CD4-positive, alpha-beta T cell treated with Interleukin-15 for 1 hour (primary cell): ENCODE measurements at regions not wholly inside any gene's neighbourhood (a gene's known extent, or its start where the extent isn't known, plus 50 kb on each side); places are given as distances from the start of the nearest gene placed in this dataset.
A peak's percentile ranks its signal among the peaks of the same experiment; 100 is the strongest.

ENCODE experiments used
- DNase-seq: peaks from one replicate; pipeline ENCODE4 v3.0.0-alpha.2; 2020

DNA sequence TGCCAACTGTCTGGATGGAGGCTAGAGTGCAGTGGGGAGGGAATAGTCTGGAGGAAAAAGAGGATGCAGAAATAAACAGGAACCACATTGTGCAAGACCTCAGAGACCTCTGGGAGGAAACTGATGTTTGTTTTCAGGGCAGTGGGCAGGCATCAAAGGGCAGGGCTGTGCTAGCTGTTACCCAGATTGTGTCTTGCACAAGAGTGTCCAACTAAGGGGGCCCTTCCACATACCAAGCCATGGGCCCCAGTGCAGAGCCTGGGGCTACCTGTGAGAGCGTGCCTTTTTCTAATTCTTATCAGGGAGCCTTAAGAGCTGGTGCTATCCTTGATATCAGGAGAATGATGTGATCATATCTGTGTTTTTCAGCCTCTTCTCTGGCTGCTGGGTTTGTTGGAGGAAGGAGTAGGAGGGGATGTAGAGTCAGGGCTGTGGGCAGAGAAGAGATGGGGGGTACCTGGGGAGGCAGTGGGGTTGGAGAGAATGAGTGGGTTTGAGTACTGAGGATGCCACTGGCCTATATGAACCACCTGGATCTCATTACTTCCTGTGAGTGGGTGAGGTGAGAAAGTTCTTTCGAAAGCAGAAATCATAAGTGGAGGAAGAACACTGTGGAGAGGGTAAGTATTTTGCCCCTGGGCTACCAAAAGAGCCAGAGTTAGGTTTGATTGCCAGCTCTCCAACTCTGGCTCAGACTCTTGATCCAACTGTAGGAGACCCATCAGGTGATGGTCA lies 259.2 kb upstream of the CRY1 start:
- no peak for DNase-seq

DNA sequence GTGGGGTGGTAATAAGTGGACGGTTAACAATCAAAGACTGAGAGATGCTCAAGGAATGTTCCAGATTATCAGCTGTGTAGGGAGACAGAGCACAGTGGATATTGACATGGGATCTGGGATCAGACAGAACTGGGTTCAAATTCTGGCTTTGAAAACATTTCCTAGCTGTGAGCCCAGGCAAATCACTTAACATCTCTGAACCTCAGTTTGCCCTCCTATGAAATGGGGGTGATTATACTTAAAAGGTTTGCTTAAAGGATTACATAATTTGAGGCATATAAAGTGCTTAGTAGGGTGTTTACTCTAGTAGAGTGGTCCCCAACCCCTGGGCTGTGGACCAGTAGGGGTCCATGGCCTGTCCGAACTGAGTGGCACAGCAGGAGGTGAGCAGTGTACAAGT lies 260.0 kb upstream of the CRY1 start:
- no peak for DNase-seq

DNA sequence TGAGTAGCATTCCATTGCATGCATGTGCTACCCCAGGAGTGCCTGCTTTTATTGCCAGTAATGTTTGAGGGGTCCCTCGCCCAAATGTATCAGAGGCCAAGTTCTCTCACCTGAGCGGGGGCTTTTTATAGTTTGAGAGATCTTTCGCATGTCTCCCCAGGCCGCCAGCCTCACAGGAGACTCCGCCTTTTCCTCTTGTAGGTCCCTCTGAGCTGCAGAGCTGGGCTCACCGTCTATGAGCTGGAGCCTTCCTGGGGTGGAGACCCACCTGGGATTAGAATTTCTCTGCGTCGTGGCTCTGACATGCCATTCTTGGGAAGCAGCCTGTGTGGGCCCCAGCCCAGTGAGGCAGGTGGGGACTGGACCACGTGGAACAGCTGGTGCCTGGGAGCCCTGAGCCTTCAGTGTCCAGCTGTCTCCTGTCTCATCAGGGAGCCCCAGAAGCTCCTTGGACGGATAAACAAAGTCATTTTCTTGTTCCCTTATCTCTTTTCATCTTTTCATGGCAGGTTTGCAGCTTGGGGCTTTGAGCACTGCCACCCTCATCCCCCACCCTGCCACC lies 261.7 kb upstream of the CRY1 start:
- no peak for DNase-seq

DNA sequence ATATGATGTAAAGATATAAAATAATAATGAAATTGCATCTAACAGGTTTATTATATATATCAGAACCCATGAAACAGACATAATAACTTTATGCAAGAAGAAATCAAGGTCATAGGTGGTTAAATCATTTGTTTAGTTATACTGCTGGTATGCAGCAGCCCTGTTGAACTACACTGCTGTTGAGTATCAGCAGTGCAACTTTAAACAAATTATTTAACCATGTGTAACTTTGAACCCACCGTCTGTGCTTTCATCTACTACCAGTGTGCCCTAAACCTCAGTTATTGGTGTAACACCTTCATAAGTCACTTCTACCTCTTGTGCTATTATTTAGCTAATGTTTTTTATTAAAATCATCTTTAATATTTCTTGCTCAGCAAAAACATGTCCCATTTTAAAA lies 262.3 kb upstream of the CRY1 start:
- no peak for DNase-seq

DNA sequence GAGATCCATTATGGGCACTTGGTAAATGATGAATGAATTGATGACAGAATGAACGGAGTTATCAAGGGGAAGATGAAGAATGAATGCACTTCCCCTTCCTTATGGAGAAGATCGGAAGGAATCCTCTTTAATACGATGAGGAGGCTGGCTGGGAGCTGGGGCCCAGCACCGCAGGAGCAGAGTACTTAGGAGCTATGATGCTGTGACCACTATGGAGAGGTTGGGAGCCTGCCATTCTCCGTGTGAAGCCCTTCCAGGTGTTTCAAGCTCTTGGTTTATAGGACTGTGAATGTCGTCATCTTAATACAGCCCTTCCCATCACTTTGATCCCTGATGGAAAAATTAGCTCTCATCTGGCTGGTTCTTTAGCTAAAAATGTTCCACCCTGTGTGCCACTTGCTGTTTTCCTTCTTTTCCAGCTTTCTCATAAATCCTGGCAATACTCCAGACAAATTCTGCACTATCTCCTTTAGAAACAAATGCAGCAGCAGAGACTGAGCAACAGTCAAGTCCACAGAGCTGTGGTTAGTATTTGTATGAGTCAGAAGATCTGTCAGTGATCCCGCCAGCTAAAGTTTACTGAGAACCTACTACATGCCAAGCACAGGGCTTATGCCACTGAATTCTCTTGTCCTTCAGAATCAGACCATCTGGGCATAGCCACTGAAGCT lies 263.1 kb upstream of the CRY1 start:
- no peak for DNase-seq

DNA sequence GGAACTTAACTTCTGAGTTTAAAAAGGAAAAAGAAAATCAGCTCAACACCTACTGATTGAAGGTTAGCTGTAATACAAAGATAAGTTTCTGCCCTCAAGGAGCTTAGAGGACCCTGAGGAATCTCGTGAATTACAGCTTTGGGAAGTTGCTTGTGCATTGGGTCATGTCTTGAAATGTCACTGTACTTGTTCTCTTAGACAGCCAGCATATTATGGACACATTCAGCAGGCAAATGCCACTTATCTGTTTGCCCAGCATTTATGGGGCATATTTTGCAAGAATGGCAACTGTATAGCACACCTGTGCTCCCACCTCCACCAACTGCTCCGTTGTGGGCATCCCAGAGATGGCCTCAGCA lies 263.6 kb upstream of the CRY1 start:
- no peak for DNase-seq

DNA sequence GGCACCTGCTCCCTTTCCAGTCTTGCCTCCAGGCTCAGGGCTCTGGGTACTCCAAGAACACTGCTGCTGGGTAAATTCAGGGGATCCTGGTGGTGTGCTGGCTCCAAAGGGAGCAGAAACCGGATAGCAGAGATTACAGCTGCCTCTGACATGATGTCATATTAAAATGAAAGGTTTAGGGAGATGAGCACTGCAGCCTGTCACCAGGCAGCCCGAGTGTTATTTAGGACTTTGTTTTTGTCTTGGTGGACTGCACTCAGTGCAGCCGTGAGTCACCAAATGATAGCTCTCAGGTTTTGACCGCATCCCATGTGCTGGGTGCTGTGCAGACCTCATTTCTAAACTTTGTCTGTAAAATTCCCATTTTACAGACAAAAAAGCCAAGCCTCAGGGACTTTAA lies 266.0 kb upstream of the CRY1 start:
- DNase-seq = no peak

DNA sequence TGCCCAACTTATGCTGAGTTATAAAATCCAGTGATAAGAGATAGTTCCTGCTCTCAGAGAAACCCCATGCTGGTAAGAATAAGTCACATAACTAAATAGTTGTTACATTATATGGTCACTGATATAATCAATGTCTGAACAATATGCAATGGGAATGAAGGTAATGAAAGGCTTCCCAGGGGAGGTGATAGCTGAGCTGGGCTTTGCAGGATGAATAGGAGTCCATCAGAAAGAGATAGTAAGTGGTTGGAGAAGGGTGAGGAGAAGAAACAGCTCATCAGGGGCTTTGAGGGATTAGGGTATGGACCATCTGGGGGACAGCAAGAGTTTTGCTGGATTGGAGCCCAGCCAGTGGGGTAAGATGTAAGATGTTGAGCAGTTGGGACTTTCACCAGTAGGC lies 266.7 kb upstream of the CRY1 start:
- DNase-seq = no peak

DNA sequence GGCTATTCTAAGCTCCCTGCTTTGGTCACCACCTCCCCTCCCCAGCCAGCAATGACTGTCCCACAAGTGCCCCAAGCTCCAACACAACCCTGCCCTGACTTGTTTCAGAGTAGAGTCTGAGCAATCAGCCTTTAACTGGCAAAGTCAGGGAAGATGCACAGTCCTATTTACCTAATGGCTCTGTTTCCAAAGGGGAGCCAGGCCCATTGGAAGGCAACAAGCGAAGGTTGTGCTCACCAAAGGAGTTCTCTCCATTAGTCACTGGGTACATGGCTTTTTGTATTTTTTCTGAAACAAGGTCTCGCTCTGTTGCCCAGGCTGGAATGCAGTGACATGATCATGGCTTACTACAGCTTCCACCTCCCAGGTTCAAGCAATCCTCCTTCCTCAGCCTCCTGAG lies 267.1 kb upstream of the CRY1 start:
- no peak for DNase-seq

DNA sequence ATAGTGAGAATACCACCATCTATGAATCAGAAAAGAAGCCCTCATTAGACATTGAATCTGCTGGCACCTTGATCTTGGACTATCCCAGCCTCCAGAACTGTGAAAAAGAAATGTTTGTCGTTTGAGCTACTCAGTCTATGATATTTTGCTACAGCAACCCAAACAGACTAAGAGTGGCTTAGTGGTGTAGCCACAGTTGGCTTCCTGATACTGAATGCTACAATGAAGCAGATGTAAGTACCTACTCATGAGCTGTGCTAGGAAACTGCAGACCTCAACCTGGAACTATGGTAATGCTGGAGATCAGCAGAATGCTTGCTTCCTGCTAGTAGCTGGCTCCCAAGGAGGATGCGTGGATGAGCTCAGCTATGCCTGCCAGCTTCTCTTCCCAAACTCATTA lies 268.6 kb upstream of the CRY1 start:
- DNase-seq = no peak

DNA sequence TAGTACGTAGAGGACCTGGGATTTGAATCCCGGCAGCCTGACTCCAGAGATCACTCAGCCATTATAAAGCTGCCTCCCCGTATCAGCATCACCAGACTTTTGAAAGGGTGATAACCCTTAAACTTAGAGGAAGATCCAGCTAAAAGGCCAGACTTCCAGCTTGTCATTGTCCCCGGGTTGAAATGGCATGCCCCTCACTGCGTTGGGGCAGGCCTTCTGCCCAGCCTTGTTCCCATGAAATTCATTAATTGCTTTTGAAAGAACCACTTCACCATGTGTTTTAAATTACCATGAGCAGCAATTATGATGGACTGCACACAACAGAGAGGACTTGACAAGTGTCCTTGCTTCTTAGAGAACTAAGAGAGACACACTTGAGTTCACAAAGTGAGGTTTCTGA lies 269.6 kb upstream of the CRY1 start:
- DNase-seq = no peak

DNA sequence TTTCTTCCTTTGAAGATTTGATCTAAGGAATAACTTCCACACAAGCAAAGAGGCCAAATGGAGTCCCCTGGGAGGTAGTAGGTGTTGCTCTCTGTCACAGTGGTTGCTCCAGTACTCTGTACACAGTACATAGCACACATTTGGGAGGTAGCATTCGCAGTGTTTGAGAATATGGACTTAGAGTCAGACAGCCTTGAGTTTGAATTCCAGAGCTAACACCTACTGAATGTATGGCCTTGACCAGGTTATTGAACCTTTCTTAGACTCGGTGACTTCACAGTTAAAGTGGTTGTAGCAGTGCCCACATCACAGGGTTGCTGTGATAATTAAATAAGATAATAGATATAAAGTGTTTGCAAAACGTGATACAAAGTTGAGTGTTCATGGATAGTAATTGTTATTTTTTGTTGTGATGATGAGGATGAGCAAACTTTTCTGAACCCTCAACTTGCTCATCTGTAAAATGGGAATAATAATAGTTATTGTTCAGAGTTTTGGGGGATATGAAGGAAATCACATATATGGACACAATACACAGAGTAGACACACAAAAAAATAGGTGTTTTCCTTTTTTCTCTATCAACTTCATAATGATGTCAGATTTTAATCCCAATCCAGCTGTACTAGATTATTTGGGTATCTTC lies 271.6 kb upstream of the CRY1 start:
- no peak for DNase-seq

DNA sequence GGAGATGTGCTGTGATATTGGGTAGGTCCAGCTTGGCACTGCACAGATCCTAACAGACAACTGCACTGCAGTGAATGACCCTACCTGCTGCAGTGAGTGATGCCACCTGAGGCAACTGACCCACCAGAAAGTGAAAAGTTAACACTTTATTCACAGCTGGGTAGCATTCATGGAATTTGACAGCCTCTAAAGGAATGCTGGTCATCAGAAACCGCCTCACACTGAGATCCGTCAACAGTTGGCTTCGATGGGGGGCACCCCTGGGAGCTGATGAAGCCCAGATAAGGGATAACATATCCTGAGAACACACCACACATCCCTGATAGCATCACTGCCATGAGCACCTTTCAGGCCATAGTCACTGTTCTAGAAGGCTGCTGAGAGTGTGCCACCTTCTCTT lies 272.4 kb upstream of the CRY1 start:
- DNase-seq = no peak

DNA sequence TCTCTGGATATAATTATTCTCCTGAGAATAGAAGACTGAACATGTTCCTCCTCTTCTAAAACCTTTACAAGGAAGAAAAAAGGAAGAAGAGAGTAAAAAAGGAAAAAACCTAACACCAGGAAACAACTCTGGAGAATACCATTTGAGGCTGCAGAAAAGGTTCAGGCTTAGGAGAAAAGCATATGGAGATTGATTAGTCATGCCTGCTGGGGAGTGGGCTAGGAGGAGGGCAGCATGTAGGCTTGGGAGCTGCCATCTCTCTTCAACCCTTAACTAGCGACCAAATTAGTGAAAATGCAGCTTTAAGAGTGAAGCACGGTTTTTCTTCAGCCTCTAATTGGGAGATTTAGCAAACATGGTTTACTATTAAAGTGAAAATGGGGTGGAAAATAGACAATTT lies 273.0 kb upstream of the CRY1 start:
- DNase-seq = no peak

DNA sequence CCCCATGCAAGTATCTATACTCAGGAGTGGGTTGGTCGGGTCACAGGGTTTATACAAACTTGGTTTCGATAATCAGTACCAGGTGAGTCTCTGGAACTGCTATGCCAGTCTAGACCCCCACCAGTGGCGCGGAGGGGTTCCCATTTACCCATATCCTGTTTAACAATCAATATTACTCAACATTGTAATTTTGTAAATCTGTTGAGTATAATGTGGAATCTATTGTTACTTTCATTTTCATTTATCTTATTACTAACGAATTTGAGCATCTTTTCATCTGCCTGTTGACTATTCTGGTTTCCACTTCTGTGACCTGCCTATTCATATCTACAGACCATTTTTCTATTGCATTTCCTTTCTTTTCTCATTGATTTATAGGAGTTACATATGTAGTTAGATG lies 275.2 kb upstream of the CRY1 start:
- DNase-seq = no peak

DNA sequence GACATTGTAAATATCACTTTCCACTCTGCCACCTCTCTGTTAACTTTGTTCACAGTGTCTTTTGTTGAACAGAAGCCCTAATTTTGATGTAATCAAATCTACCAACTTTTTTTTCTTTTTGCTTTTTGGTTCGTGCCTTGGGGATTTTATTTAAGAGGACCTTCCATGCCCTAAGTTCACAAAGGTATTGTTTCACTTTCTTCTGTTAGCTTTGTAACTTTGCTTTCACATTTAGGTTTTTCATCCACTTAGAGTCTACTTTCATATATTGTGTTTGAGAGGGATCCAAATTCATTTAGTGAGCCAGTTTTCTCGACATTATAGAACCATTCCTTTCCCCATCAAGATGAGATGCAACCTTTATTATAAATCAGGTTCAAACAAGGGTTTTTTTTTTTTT lies 275.7 kb upstream of the CRY1 start:
- no peak for DNase-seq

DNA sequence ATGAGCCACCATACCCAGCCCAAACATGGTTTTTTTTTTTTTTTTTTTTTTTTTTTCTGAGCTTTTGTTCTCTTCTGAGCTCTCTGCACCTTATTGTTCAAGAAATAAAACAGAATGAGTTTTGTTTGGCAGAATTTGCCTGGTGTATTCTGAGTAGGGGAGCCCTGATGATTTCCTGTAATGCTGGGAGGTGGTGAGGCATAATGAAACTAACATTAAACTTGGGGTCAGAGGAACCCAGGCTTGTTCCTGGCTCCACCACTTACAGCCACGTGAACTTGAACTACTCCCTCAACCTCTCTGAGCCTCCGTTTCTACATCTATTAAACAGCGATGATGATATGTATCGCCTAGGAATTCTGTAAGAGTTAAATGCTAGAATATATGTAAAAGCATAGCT lies 276.3 kb upstream of the CRY1 start:
- peak; percentile 42 for DNase-seq

DNA sequence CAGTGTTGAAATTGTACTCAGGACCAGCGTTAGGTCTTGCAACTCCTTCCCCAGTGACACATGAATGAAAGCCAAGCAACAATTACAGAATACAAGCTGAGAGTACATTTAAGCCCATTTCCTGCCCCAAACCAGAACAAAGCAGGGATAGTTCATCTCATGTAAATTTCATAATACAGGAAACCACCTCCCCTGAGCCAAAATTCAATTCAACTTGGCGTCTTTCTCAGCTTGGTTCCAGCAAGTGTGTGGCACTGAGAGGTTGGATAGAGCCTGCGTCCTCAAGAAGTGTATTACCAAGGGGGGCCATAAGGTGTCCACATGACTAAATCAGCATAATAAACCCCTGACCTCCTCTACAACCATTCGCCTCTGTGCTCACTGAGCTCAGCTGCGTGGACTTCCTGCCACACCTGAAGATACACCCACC lies 278.9 kb upstream of the CRY1 start:
- DNase-seq = peak; percentile 38

DNA sequence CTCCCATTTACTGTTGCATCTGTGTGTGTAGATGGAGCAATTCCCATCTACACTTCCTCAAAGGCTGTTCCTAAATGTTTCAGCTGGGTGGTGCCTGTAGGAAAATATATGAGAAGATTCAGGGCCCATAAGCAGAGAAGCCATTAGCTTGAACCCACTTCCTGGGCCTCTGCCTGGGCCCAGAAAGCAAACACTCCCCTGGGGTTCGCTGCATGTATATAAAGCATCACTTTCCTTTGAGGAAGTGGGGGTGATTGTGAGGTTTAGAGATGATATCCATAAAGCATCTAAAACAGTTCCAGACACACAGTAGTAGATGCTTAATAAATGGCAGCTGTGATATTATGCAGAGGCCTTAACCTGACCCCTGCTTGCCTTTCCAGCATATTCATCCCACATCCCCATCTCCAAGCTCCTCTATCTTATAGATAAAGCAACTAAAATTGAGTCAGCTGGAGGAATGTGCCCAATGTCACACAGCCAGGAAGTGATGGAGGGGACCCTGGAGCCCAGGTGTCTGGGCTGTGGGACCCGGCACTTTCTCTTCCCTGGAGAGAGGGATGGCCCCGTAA lies 280.0 kb upstream of the CRY1 start:
- DNase-seq = no peak

DNA sequence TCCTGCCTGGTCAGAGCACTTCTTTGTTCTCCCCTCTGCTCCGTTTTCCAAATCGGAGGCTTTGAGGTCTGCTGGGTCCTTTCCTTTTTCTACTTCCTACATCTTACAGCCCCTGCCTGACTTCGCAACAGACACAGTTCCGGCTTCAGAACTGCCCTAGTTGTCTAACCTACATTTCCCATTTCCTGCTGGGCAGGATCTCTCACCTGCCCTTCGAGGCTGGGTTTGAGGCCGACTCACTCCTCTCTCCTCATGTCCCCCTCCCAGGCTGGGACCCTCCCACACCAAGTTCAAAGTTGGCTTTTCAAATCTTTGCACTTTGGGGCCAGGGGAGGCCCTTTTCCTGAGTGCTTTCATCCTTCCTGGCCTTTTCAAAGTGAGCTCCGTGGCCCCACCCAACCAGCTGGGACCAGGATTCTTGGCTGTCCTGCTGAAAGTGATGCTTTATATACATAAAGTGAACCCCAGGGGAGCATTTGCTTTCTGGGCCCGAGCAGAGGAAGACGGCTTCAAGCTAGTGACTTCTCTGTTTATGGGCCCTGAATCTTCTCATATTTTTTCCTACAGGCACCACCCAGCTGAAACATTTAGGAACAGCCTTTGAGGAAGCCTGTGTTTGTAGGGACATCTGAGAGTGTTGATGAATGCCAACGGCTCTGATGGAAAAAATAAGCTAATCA lies 281.0 kb upstream of the CRY1 start:
- no peak for DNase-seq

DNA sequence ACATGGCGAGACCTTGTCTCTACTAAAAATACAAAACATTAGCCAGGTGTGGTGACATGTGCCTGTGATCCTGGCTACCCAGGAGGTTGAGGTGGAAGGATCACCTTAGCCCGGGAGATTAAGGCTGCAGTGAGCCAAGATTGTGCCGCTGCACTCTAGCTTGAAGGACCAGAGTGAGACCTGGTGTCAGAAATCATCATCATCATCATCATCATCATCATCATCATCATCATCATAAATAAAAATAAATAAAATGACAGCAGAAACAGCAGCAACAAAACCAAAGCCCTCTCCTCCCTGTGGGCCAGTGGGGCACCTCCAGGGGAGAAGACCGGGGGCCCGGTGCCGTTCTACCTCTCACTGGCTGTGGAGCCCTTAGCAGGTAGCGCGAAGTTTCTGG lies 281.9 kb upstream of the CRY1 start:
- DNase-seq = no peak

DNA sequence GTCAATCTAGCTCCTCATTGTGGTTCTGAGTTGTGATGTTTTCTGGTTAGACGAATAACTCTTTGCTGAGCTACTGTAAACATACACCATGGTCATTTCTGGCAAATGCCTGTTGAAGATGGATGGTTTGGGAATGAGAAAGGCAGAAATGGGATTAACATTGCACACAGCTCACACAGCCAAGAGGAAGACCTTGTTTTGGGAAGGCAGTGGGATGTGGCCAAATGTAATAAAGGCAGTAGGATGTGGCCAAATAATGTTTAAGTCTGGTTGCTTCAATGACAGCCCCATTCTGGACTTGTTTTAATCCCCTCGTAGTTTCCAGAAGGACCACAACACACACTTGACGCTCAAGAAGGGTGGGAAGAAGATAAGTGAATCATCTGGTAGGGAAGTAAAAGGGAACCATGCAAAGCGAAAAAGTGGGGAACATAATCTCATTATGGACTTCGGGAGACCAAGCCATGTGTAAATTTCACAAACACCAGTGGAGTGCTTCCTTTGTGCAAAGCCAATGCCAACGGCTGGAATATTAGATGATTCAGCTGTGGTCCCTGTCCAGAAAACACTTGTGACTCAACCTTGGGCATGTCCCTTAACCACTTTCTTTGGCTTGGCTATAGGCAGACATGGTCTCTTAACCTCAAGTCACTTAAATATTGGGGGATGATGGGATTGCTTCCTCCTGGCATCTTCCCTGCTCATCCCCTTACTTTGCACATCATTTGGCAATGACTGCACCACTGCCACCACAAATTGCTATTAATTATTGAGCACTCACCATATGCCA lies 284.4 kb upstream of the CRY1 start:
- no peak for DNase-seq
